ENCODE measurements at regions not wholly inside any gene's neighbourhood (a gene's known extent, or its start where the extent isn't known, plus 50 kb on each side); places are given as distances from the start of the nearest gene placed in this dataset.
"Not testable (repeated sequence)": the region's sequence is repeated elsewhere in the genome, so short reads cannot be mapped to it uniquely, and the experiment has no call there.

DNA sequence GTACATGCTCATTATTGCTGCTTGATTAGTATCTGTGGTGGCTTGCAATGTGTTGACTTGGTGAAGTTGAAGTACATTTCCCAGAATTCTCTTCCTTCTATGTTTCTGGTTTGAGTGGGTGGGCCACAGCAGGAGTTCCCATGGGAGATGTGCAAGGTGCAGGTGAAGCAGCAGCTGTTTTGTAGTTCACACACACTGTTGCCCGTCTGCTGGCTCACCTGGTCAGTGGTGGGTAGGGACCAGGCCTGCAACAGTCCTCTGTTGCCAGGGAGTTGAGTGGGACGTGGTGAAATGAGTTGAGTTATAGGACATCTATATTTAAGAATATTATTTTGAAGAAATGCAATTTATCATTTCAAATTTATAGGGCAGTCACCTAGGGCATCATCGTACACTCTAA, 417.4 kb downstream of the TMEM135 start:
- no peak for DNase-seq

DNA sequence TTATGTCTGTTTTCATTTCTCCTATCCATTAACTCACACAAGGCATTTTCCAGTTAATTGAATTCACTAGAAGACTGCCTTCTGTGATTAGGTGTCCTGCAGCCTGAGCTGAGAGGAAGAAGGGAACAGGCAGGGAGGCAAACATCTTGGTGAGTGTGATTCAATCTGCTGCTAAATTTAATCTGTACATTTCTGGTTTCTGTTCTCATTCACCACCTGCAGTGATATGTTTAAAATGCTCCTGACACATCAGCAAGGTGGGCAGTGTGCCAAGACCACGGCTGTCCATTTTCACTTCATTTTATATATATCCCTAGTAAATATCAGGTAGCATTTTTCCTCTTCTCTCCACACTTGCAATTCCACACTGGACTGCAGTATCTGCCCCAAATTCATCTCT, 416.5 kb downstream of the TMEM135 start:
- DNase-seq: no peak

DNA sequence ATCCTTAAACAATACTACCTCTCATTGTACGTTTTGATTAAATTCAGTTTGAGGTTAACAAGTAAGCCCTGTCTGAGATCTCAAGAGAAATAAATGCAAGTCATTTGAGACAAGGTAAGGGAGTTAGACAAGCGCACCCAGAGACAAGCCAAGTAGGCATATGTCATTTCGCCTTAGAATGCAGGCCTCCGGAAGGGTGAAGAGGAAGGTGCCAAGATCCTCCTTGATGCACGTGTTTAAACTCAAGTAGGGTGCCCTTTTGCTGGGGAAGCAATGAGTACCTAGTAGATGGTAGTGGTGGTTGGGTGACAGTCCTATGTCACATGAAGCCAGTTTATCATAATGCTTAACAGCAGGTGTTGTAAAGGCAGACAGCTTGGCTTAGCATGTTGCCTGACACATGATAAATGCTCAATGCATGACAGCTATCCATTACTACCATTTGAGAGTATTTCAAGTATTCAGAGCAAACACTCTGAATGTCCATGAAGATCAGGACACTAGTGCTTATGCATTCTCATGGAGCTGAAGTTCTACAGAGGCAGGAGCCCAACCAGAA, 415.9 kb downstream of the TMEM135 start:
- DNase-seq: no peak

DNA sequence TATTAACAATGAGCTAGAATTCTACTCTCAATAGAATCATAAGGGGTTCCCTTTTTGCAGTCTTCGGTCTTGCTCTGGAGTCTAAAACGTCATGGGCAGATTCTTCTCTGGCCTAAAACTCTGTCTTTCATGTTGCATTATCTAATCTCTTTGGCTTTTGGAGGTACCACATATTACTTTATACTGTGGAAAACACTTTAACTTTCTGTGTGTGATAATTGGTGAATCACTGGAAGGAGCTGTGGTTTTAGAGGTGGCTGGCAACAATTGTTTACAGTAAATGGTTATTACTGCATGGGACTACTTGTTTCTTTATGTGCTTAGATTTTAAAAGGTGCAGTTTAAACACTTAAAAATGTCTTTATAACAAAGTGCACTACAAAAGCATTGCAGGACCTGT, 414.3 kb downstream of the TMEM135 start:
- not testable (repeated sequence) for DNase-seq

DNA sequence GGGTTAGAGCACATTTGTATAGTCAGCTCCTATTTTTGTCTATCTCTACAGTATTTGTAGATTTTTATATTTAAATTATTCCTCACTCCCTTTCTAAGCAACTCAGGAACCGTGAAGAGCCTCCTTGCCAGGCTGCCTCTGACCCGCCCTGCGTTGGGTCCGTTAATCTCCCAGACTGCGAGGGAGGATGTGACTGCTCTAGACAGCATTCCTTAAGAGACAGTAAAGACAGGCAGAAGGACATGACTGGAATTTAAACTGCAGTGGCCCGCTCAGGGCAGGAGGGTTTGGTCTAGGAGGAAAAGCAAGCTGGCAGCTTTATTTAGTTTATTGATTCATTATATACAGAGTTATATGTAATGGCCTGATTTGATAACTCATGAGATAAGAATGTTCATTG, 413.7 kb downstream of the TMEM135 start:
- DNase-seq: no peak

DNA sequence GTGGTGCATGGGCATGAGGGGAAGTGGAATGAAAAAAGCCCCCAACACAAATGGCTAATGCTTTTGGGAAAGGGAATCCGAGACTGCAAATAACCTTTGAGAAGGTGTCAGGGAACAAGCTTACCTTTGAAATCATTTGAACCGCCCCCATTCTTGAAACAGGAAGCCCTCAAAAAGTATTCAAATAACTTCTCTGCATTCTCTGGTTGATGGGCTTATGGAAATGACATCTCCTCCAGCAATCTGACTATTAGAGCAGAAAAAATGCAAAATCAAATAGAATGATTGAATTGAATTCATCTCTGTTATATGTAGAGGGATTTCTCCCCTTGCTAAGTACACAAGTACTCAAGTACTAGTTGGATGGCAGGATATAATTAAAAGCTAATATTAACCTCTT, 409.9 kb downstream of the TMEM135 start:
- no peak for DNase-seq

DNA sequence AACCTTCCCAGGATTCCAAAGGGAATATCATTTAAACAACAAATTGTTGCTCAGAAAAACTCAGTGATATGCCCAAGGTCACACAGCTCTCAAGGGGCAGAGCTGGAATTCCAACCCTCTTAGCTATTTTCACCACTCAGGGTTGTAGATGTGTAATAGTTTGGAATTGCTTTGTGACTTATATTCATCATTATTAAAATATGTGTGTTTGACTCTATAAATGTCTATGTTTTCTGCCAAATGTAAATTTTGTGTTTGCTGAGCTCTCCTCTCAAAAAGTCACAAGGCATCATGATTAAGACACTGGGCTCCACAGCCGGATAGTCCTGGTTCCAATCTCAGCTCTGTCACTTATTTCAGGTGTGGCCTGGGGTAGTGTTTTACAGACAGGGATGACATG, 407.3 kb downstream of the TMEM135 start:
- DNase-seq: no peak

DNA sequence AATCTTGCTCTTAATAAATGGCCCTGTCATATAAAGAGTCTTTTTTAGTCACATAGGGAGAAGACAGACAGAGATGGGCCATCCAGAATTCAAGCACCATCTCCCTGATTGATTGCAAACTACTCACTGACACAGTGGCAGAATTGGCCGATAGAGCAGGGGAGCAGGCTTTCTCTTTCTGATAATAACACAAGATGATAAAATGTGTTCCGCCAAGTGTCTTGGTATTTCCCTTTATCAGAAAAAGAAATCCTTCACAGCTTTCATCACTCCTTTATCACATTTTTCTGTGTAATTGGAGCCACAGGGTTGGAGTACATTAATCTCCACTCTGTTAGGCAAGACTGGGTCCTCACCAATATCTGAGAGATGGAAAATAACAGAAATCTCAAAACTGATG, 406.0 kb downstream of the TMEM135 start:
- no peak for DNase-seq

DNA sequence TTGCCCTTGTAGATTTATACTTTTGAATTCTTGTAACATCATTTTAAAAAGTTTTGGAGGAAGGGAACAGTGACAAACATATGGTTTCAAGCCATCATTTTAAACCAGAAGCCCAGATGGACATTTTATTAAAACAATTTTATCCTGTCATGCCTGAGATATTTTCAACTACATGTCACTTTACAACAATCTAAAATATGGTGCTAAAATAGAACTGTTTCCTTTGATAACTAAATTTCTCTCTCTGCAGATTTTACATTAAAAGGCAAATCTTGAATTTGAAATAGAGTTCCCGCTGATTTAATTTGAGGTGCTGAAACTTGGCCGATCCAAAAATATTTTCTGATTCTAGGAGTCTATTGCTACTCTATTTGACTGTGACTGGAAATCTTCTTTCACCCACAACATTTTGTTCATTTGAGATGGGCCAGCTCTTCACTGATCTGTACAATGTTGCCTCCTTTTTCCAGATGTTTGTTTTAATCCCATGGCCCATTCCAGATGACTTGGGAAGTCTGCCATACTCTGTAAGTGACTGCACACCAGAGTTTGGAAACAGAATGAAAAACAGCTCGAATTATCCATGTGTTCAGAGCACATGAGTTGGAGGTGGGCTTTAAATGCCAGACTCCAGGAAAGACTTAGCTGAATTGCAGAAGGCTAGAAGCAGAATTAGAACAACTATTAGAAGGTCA, 402.5 kb downstream of the TMEM135 start:
- DNase-seq: no peak

DNA sequence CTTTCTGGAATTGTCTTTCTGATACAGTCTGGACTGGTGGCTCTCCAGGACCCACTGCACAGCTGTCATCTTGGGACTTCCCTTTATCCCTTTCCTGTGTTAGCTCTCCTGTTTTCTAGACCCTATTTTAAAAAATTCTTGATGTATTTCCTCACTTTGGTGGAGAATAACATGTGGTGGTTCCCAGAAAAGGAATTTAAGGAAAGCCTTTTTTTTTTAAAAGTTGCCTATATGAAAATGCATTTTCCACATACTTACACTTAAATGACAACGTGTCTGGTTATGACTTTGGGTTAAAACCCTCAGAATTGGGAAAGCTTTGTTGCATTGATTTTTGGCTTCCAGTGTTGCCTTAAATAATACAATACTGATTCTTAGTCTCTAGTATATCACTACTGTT, 400.7 kb downstream of the TMEM135 start:
- no peak for DNase-seq

DNA sequence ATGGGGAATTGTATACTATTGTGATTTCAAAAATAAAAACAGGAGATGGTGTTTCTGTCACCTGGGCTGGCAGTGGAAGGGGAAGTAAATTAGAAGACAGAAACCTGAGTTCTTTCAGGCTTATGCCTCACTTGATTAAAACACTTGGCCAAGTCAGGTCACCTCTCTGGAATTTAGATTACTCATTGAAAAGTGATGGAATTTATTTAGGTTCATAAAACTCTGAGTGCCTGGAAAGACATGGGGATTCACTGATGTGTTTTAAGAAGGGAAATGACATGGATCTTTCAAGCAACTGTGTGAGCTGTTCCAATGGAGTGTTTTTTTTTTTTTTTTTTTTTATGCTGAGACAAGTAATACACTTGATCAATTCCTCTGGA, 400.1 kb downstream of the TMEM135 start:
- no peak for DNase-seq

DNA sequence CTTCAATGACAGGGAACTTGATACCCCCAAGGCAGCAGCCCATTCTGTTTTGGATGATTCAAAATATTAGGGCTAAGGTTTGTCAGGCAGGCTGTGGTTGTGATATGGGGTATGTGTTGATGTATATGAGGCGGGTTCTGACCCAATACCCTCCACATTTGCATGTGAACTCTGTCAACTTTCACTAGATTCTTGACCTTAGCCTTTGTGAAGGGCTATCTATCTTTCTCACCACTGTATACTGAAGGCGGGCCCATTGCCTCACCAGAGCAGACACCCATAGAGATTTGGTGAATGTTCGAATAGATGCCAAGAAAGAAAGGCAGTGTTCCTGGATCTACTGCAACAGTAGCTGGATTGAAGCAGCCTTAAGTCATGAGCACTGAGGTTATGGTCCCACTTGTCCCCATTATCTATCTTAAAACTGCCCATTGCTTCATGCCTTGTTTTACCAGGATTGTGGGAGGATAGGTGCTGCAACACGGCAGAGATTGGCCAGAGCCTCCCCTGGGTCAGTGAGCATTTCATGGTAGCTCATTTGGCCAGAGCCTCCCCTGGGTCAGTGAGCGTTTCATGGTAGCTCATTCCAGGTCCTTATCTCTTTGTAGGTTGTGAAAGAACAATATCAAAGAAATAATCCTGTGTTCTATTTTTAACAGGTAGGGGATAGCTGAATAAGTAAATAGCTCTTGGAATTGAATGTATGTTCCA, 399.6 kb downstream of the TMEM135 start:
- no peak for DNase-seq

DNA sequence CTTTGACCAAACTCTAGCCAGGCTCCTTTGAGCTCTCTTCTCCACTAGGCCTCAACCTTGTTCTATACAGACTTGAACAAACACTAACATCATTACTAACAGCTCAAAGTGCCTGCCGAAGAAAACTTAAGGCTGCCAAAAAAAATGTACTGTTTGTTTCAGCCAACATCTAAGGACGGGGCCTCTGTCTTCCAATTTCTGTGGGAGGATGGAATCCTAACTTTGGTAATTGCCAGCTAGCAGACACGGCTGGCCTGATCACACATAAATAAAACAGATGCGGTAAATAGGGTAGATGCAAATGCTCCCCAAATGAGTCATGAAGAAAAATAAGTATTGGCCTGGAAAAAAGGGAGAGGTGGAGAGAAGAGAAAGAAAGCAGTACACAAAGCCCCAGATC, 394.3 kb downstream of the TMEM135 start:
- no peak for DNase-seq

DNA sequence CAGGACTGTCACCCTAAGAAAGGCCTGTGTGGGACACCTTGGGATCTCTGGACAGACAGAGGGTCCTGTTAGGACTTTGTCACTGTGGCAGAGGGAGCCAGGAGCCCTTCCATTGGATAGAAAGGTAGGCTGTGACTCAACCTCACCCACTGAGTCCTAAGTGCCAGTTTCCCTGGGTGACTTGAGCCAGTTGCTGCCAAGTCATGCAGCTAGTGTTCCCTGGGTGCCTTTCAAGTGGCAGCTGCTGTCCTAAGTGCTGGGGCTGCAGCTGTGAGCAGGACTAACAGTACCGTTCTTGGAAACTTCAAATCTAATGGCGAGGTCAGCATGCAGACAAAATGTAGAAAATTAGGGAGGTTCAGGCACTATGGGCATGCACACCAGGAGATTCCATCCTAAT, 393.7 kb downstream of the TMEM135 start:
- no peak for DNase-seq

DNA sequence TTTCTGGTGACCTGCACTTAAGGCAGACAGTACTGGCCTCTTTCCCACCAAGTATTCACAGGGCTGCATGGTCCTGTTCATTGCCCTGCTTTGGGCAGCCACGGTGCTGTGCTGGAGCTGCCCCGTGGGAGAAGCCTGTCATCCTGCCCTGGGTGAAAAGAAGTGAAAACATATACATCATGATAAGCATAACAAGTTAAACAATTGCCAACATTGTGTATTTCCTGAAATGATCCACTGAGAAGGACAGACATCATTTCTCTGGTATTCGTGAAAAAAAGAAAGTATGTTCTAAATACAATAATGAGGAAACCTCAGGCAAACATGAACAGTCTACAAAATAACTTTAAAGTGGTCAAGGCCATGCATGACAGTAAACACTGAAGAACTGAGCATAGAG, 393.1 kb downstream of the TMEM135 start:
- no peak for DNase-seq

DNA sequence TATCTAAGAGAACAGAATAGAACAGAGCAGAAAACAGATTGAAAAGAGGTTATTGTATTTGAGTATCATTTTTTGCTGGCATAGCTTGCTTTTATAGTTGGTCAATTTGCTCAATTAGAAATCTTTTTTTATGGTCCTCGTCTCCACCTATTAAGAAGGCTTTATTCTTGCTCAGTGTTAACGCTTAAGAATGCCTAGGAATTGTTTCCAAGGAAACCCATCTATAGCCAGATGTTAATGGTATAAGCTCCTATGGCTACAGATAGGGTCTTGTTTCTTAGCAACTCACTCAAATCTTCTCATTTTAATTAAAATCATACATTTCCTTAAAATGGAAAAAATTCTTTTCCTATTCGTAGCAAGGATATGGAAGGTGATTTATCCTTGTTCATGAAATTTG, 392.3 kb downstream of the TMEM135 start:
- no peak for DNase-seq

DNA sequence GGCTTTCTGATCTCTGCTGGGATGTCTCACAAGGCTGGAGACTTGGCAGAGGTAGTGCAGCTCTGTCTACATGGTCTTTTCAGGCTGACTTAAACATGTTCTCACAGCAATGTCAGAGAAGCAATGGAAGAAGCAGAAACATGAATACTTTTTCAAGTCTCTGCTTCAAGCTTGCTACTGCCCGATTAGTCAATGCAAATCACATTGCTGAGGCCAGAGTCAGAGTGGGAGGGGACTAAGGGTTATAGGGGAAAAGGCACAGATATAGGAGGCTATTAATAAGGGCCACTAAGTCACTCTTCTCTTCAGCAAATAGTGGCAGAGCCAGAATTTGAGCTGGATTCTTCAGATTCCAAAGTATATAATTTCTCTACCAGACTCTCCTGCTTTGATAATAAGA, 390.5 kb downstream of the TMEM135 start:
- DNase-seq: no peak

DNA sequence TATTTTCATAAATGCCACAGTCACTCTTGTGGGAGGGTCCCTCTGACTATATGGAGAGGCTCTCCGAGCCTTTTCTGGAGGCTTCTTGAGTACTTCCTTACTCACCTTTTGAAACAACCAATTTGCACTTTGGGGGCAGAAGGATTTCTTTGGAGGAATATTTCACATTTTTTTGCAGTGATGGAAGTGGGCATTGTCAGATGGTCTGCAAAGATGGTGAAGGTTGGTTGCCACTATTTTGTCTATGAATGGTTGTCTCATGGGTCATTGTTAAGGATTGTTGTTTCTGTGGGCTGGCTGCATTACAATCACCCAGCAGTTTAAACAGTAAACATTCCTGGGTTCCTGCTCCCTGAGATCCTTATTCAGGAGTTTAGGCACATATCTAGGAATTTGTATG, 388.2 kb downstream of the TMEM135 start:
- DNase-seq: no peak

DNA sequence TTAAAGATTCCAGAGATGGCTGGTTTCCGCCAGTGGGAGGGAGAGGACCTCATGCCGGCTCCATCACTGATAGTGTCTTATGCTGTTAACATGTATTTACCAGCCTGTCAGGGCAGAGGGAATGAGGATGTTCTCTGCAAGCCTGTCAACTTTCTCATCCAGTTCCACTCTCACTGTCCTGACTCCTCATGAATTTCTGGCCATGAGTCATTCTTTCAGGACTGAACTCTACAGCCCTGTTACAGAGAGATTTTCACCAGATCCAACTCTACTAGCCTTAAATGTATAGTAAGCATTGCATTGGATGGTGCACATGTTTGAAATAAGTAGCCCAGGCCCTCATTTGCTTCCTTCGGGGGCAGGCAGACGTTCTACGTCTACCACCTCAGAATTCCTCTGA, 387.7 kb downstream of the TMEM135 start:
- DNase-seq: no peak

DNA sequence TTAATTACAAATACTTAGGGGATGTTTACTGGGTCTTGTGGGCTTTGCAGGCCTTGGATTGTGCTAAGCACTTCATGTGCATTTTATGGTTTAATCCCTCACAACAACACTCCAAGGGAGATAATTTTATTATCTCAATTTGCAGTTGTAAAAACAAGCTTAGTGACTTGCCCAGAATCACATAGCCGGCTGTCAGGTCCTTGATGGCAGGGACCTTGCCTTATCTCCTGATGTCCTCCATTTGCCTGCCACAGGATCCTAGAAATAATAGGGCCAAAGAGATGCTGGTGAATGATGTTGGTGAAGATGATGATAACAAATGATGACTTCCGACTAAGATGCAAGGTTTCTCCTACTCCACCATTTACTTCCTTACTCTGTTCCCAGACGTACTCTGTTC, 385.4 kb downstream of the TMEM135 start:
- no peak for DNase-seq

DNA sequence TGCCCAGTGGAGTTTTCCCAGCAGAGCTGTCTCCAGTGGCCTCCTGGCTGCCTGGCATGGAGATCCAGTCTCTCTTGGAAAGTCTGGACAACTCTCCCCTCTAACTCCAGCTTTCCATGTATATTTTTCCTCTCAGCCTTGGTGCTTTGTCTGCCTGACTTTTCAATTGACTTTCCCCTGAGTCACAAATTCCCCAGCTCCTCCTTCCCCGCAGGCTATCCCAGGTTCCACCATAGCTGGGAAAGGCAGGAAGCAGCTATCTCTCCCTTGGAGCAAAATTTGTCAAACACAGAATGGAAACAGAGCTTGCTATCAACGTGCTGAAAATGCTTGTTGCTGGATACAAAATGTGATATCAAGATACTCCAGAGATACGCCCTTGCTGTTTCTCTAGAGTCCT, 384.8 kb downstream of the TMEM135 start:
- DNase-seq: no peak

DNA sequence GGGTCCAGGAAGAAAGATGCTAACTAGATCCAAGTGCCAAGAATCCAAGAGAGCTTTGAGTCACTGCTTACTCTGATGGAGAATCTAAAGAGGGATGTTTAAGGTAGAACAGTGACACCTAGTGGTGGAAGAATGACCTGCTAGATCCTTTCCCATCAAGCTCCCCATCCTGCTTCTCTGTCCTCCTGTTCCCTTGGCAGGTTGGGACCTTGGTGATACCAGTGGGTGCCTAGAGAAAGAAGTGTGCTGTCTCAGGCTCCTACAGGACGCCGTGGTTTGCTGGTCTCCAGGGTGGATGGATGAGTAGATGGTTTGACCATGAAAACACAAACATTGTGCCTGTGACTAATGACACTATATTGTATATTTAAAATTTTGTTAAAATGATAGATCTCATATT, 383.7 kb downstream of the TMEM135 start:
- DNase-seq: peak; percentile 76

DNA sequence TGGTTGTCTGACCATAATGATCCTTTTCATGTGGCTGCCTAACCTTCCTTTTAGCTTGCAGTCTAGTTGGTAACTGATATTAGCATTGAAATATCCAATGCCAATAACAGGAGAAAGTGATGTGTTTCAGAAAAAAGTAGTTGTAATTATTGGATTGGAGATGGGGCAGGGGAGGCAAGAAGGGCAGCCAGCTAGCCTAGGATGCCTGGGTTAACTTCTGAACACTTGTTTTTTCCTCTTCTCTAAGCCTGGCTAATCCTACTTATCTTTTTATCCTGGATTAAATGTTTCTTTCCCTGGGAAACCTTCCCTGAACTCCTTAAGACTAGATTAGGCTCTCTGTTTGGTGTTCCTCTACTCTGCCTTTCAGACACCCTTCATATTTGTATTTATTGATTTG, 380.2 kb downstream of the TMEM135 start:
- DNase-seq: no peak

DNA sequence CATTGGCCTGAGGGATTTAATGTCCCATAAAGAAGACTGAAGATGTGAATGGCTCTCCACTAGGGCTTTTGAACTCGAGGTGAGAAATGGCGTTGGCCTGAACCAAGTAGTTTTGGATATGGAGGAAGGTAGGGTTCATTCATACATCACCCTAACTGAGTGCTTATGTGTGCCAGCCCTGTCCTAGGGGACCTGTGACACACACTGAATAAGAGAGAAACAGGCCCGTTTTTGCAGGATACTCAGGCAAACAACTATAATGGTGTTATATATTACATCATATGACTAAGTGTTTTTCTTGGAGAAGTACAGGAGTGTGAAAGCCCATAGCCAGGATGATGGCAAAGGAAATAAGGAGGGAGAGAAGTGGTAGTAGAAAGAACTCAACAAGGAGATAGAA, 368.1 kb downstream of the TMEM135 start:
- no peak for DNase-seq

DNA sequence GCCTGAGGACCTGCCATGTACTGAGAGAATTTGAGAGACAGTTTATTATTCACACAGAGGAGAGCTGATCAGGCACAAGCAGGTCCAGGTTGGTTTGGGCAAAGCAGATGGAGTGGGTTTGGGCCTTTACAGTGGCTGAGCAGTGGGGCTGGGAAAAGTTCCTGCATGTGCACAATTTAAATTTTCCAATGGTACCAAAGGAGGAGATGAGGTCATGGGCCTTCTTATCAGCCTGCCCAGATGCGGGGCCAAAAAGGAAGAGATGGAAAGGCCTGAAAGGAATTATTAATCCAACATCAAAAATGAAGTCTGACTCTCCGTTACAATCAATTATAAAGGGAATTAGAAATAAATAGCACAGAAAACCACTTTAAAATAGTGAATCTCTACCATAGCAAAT, 367.6 kb downstream of the TMEM135 start:
- no peak for DNase-seq

Data from NCI-H1092 treated with DMSO at 0.1 percent for 48 hours (cell line).